GM19463 (cell line): ENCODE measurements at regions not wholly inside any gene's neighbourhood (a gene's known extent, or its start where the extent isn't known, plus 50 kb on each side); places are given as distances from the start of the nearest gene placed in this dataset.
"Not testable (repeated sequence)": the region's sequence is repeated elsewhere in the genome, so short reads cannot be mapped to it uniquely, and the experiment has no call there.

ENCODE experiments used
- ATAC-seq: cut with Tn5 transposase; IDR thresholded peaks from one replicate; pipeline ENCODE4 v1.9.1; 2021; ENCODE audit warnings: mild to moderate bottlenecking, moderate library complexity; ENCODE audit not compliant: unreplicated experiment

DNA sequence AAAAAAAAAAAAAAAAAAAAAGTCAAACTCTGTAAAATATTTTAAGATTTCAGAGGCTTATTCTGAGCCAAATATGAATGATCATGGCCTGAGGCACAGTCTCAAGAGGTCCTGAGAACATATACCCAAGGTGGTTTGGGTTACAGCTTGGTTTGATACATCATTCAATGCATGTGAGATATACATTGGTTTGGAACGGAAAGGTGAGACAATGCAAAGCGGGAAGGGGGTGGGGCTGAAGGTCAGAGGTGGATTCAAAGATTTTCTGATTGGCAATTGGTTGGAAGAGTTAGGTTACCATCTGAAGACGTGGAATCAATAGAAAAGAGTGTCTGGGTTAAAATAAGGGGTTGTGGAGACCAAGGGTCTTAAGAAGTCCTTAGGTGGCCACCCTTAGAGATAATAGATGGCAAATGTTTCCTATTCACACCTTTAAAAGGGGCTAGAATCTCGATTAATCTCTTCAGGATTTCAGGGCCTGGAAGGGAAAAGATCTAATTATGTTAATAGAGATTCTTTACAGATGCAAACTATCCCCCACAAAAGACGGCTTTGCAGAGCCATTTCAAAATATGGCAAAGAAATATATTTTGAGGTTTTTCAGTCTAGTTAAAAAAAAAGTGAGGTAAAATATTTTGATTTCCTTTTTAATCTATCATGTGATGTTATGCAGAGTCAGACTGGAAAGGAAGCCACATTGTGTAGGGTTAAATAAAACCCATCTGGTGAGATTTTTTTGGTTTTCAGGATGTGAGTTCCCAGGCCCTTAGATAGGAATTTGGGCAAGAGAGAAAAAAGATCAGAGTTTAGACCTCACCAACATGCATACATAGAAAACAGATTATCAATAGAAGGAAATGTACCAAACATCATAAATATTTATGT is 173.8 kb upstream of the CNOT2 start:
- no peak for ATAC-seq

DNA sequence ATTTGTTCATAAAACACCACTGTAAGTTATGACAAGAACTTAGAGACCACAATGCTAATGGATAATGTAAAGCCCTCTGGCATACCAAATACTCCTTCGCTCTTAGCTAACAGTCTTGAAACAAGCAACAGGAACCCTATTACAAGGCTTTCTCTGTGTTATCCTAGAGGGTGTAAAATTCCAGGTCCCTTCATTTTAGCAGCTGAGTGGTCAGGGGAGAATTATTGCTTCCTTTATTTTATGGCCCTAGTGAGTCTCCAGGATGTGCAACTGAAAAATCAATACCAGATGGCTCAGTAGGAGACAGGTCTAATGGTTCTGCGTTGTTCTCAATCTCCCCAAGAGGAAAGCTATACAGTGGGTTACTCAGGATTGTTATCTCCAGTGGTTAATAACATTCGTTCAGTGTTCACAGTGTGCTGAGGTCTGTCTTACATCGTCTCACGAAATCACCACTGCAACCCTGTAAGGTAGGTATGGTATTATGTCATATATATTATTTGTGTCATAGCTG is 172.7 kb upstream of the CNOT2 start:
- no peak for ATAC-seq

- no peak for ATAC-seq
Measured at GRCh38 chr12:70074510-70074909, 168.7 kb upstream of the CNOT2 start.

DNA sequence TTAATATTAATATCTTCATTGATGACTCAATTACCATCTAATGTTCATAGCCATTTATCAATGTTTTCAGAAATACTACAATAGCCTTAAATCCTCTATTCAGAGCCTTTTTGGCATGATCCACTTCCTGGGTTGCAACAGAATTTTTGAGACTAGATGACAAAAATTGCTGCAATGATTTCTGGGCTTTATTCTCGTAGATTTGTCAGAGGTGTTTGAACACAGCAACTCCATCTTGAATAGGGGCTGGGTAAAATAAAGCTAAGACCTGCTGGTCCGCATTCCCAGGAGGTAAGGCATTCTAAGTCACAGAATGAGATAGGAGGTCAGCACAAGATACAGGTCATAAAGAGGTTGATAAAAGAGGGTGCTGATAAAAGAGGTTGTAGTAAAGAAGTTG is 165.8 kb upstream of the CNOT2 start:
- ATAC-seq, result no peak

DNA sequence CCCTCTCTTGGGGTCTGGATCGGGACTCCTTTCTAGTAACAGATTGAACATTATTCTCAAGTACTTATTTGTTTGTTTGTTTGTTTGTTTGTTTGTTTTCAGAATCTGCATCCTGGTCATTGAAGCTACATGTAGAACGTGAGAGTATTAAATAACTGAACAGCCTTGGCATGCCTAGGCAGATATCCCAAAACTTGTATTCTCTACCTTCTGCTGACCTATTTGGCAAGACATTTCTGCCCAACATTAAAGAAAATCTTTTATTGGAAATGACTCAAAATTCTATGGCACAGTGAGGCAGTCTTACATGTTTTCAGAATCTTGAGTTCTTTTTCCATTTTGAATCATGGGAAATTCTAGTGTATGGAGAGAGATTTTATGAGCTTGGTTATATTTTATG is 165.1 kb upstream of the CNOT2 start:
- ATAC-seq, result no peak

DNA sequence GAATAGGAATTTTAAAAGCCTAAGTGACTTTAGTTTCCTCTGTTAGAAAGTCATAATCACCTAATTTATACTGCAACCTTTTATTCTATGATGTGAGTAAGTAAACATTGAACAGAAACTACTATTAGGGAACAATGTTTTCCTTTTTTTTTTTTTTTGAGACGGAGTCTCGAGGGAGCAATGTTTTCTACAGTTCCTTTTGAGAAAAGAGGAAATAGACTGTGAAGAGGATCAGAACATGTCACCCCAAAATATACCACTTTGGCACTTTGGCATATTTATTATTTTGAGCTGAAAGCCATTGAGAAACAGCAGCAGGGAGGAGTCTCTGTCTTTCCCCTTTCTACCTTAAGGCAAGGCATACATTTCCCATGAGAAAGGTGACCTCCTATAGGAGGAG is 162.7 kb upstream of the CNOT2 start:
- ATAC-seq, result no peak

DNA sequence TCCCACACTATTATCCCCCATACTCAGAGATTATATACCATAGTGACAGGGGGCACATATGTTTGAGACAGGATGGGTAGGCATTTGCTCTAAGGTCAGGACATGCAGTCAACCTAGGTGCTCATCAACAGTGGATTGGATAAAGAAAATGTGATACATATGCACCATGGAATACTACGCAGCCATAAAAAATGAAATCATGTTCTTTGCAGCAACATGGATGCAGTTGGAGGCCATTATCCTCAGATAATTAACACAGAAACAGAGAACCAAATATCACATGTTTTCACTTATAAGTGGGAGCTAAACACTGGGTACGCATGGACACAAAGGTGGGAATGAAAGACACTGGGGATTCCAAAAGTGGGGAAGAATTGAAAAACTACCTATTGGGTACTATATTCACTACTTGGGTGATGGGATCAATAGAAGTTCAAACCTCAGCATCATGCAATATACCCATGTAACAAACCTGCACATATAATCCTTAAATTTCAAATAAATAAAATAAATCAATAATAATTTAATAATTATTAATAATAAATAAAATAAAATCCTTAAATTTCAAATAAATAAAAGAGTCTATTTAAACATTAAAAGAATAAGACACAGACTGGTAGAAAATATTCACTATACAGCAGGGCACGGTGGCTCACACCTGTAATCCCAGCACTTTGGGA is 160.1 kb upstream of the CNOT2 start:
- no peak for ATAC-seq

- ATAC-seq, result no peak
Measured at GRCh38 chr12:70083677-70084020, 159.6 kb upstream of the CNOT2 start.

- ATAC-seq, result not testable (repeated sequence)
Measured at GRCh38 chr12:70086372-70086771, 156.9 kb upstream of the CNOT2 start.

DNA sequence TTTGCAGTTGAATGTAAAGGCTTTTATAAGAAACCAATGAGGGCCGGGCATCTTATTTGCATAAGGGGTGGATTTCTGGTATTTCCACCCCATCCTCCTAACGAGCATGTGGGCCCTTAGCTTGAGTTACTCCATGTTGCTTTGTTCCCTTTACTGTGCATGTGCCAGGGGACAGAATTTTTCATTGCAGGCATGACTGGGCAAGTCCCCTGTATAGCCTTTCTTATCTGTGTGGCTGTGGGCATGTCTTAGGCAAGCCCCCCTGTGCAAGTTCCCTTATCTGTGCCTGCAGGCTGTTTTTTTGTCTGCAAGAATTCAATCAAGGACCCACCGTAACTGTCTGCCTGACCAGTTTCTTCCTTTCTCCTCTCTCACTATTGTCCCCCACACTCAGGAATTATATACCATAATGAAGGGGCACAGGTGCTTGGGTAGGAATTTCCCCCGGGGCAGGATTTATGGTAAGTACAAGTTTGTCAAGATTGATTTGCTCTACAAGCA is 152.2 kb upstream of the CNOT2 start:
- ATAC-seq, result no peak

- no peak for ATAC-seq
Measured at GRCh38 chr12:70094467-70094866, 148.8 kb upstream of the CNOT2 start.

DNA sequence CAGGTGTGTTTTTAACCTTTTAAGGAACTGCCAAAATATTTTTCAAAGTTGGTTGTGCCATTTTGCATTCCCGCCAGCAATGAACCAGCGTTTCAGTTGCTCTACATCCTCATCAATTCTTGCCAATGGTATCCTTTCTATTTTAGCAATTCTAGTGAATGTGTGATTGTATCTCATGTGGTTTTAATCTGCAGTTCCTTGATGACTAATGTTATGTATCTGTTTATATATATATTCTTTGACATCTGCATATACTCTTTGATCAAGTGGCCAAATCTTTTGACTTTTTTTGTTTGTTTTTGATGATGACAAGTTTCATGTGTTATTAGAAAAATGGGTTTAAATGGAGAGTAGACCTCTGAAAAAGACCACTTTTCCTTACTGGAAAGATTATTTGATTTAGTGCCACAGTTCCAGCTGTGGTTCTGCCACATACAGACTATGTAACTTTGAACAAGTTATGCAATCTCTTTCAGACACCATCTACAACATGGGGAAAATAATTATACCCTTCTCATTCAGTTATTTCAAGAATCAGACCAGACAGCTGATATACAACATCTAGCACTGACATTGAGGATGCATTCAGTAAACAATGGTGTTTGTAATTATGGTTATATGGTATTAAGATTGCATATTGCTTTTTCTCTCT is 146.3 kb upstream of the CNOT2 start:
- ATAC-seq, result no peak

DNA sequence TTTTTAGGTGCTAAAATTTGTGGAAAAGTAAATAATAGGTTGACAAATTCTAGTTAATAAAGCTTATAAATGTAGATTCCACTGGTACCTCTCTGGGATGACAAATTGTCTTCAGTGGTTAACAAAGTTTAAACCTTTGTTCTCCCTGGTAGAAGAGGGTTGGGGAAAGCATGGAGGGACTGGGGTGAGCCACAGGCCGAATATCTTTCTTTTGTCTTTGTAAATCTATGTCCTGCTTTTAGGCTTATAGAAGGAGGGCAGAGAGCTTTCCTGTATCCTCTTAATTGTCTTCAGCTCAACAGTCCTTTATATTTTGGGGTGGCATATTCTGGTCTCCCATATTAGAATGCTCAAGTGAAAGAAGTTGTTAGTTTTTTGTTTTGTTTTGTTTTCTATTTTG is 142.2 kb upstream of the CNOT2 start:
- ATAC-seq, result no peak

DNA sequence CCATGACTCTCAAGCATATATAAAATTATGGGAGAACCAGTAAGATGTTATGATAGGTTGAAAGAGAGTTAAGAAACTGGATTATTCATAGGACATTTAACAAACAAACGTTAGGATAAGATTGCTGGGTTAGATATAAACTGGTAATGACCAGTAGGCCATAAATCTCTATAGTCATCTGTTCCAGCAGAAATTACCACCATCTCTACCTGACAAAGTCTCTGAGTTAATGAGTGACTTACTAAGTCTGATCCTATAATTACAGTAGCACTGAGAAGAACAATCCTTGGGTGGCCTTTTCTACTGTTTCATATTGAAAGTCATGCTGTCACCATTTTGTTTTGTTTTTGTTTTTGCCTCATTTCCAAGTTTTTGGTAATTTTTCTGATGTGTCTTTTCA is 136.9 kb upstream of the CNOT2 start:
- no peak for ATAC-seq

- ATAC-seq, result no peak
Measured at GRCh38 chr12:70110085-70110484, 133.1 kb upstream of the CNOT2 start.

GRCh38 chr12:70117670-70118069 is 125.6 kb upstream of the CNOT2 start:
- ATAC-seq, result no peak

GRCh38 chr12:70120970-70121369 is 122.3 kb upstream of the CNOT2 start:
- ATAC-seq, result no peak

DNA sequence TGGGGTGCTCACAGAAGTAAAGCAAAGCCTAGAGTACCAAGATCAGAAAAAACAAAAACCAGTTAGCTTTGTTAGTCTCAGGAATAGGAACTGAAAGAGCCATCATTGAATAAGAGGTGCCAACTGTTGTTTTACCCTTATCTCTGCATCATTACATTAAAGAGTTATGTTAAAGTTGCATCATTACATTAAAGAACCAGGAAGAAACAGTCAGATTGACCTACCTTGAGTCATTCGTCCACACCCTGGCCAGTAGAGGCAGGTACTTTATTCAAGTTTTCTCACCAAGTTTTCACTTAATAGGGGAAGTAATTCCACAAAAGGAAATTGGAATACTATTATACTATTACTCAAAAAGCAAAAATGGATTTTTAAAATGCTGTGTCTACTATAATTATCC is 121.7 kb upstream of the CNOT2 start:
- ATAC-seq, result no peak

DNA sequence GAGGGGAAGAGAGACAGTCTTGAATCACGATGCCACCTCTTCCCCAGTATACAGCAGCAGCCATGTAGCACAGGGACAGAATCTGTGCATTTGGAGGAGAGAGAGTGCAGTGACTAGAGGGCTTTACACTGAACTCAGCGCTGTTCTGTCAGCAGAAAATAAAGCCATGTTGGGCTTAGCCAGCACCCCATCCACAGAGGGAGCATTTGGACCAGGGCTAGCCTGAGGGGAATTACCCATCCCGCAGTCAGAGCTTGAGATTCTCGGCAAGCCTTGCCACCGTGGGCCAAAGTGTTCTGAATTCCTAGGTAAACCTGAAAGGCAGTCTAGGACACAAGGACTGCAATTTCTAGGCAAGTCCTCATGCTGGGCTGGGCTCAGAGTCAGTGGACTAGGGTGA is 120.4 kb upstream of the CNOT2 start:
- no peak for ATAC-seq

- ATAC-seq, result no peak
Measured at GRCh38 chr12:70149013-70149412, 94.2 kb upstream of the CNOT2 start.

- no peak for ATAC-seq
Measured at GRCh38 chr12:70149665-70150064, 93.6 kb upstream of the CNOT2 start.

DNA sequence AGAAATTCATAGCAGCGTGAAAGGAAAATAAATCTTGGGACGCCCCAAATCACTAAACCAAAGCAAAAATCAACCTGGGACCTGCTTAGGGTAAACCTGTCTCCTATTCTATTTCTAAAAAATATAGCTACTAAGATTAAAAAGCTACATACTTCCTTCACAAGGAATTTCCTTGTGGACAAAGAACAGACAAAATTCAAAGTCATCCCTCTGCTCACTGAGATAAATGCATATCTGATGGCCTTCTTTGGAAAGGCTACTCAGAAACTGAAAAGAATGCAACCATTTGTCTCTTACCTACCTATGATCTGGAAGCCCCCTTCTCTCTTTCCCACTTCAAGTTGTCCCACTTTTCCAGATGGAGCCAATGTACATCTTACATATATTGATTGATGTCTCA is 93.0 kb upstream of the CNOT2 start:
- ATAC-seq, result no peak
